ENCODE measurements at regions not wholly inside any gene's neighbourhood (a gene's known extent, or its start where the extent isn't known, plus 50 kb on each side); places are given as distances from the start of the nearest gene placed in this dataset.

DNA sequence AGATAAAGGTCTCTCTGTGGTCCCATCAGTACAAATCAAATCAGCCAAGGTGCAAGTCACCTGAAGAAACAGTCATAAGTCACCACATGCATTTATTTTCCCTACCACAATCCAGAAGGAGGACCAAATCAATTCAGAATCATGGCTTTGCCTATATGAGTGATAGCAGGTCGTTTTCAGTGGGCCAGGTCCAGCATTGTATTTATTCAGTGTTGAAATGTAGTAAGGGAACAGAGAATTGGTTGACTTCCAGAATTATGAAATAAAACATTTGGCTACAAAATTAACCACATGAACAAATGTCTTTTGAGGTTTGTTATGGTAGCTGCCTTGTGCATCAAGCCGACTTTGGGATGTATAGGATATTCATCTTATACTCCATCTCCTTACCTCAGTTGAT is 88.4 kb downstream of the POLR1F start:
- TF ChIP-seq POLR2A (IDR thresholded peaks at IDR 0.05): no peak
- TF ChIP-seq, protein P1, sequence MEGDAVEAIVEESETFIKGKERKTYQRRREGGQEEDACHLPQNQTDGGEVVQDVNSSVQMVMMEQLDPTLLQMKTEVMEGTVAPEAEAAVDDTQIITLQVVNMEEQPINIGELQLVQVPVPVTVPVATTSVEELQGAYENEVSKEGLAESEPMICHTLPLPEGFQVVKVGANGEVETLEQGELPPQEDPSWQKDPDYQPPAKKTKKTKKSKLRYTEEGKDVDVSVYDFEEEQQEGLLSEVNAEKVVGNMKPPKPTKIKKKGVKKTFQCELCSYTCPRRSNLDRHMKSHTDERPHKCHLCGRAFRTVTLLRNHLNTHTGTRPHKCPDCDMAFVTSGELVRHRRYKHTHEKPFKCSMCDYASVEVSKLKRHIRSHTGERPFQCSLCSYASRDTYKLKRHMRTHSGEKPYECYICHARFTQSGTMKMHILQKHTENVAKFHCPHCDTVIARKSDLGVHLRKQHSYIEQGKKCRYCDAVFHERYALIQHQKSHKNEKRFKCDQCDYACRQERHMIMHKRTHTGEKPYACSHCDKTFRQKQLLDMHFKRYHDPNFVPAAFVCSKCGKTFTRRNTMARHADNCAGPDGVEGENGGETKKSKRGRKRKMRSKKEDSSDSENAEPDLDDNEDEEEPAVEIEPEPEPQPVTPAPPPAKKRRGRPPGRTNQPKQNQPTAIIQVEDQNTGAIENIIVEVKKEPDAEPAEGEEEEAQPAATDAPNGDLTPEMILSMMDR (IDR thresholded peaks at IDR 0.05): no peak

Data from Peyer's patch (tissue), 4 donors.